SK-N-SH treated with all-trans-retinoic acid at 6 μM for 48 hours (cell line): ENCODE measurements at regions not wholly inside any gene's neighbourhood (a gene's known extent, or its start where the extent isn't known, plus 50 kb on each side); places are given as distances from the start of the nearest gene placed in this dataset.

Source experiments
- RARB ChIP-seq: fragments of 250-450 bp; sonication (Bioruptor Pico); IDR thresholded peaks from 2 replicates; pipeline ENCODE4 v1.8.0; 2021; ENCODE audit warnings: mild to moderate bottlenecking, moderate library complexity
- TCF4 ChIP-seq: fragments of 250-450 bp; sonication (Bioruptor Pico); IDR thresholded peaks from 2 replicates; pipeline ENCODE4 v1.8.0; 2021; ENCODE audit warnings: mild to moderate bottlenecking, moderate library complexity, borderline replicate concordance
- TOX ChIP-seq: fragments of 250-450 bp; sonication (Bioruptor Pico); IDR thresholded peaks from 2 replicates; pipeline ENCODE4 v1.8.0; 2021; ENCODE audit warnings: mild to moderate bottlenecking, moderate library complexity, borderline replicate concordance
- ZC3H10 ChIP-seq: fragments of 250-450 bp; sonication (Bioruptor Pico); IDR thresholded peaks from 2 replicates; pipeline ENCODE4 v1.5.1; 2021; ENCODE audit warnings: mild to moderate bottlenecking, moderate library complexity
- TF ChIP-seq, protein P1 (sequence below): fragments of 250-450 bp; sonication (Bioruptor Pico); IDR thresholded peaks from 2 replicates; pipeline ENCODE4 v1.8.0; 2020; ENCODE audit warnings: mild to moderate bottlenecking, moderate library complexity, borderline replicate concordance

DNA sequence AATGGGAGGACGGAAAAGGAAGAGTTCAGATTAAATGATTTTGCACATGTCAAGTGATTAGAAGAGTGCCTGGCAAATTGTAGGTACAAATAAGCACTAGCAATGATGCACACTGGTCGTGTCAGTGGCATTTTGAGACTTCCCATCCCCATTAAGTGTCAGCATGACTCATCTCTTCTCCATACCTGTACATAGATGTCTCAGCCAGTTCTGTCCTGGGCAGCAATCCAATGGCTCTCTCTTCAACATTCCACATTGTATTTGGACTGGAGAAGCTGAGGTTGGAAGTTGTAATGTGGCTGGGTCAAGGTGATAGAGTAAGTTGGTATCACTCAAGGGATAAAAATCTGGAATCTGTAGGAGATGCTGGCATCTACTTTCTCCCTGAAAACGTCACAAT lies 742.7 kb downstream of the VRK1 start:
- TF ChIP-seq RARB (CRISPR knock-in tag) (no peak), ZC3H10 (CRISPR knock-in tag) (no peak), TOX (CRISPR knock-in tag) (no peak), TCF4 (no peak)
- TF ChIP-seq, protein P1, sequence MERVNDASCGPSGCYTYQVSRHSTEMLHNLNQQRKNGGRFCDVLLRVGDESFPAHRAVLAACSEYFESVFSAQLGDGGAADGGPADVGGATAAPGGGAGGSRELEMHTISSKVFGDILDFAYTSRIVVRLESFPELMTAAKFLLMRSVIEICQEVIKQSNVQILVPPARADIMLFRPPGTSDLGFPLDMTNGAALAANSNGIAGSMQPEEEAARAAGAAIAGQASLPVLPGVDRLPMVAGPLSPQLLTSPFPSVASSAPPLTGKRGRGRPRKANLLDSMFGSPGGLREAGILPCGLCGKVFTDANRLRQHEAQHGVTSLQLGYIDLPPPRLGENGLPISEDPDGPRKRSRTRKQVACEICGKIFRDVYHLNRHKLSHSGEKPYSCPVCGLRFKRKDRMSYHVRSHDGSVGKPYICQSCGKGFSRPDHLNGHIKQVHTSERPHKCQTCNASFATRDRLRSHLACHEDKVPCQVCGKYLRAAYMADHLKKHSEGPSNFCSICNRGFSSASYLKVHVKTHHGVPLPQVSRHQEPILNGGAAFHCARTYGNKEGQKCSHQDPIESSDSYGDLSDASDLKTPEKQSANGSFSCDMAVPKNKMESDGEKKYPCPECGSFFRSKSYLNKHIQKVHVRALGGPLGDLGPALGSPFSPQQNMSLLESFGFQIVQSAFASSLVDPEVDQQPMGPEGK (CRISPR knock-in tag), result no peak
